Panc1 (cell line): ENCODE measurements at regions not wholly inside any gene's neighbourhood (a gene's known extent, or its start where the extent isn't known, plus 50 kb on each side); places are given as distances from the start of the nearest gene placed in this dataset.

Experiments used
- POLR2AphosphoS5 ChIP-seq: IDR thresholded peaks from 2 replicates; pipeline ENCODE4 v1.6.1; 2012; ENCODE audit warnings: mild to moderate bottlenecking, low read depth, low read length, moderate library complexity
- TF ChIP-seq, protein P1 (sequence below): fragments of 450-650 bp; IDR thresholded peaks from 2 replicates; pipeline ENCODE4 v1.5.1; 2017; ENCODE audit warnings: mild to moderate bottlenecking

DNA sequence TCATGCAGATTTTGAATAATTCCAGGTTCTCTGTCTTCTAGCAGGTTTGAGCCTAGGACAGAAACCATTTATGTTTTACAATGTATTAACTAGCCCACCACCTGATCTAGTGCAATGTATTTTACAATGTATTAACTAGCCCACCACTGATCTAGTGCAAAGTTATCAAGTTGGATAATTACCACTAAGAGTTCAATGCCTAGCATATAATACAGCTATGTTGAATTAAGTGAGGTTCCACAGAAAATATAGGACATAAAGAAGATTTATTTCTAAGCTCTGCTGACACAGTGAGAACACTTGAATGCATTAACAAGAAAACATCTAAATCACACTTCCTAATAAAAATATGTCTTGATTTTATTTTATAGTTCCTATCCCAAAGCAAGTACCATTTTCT is 854.6 kb upstream of the NEGR1 start:
- TF ChIP-seq, protein P1, sequence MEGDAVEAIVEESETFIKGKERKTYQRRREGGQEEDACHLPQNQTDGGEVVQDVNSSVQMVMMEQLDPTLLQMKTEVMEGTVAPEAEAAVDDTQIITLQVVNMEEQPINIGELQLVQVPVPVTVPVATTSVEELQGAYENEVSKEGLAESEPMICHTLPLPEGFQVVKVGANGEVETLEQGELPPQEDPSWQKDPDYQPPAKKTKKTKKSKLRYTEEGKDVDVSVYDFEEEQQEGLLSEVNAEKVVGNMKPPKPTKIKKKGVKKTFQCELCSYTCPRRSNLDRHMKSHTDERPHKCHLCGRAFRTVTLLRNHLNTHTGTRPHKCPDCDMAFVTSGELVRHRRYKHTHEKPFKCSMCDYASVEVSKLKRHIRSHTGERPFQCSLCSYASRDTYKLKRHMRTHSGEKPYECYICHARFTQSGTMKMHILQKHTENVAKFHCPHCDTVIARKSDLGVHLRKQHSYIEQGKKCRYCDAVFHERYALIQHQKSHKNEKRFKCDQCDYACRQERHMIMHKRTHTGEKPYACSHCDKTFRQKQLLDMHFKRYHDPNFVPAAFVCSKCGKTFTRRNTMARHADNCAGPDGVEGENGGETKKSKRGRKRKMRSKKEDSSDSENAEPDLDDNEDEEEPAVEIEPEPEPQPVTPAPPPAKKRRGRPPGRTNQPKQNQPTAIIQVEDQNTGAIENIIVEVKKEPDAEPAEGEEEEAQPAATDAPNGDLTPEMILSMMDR, result no peak
- no peak for TF ChIP-seq POLR2AphosphoS5
